ENCODE measurements at regions not wholly inside any gene's neighbourhood (a gene's known extent, or its start where the extent isn't known, plus 50 kb on each side); places are given as distances from the start of the nearest gene placed in this dataset.

DNA sequence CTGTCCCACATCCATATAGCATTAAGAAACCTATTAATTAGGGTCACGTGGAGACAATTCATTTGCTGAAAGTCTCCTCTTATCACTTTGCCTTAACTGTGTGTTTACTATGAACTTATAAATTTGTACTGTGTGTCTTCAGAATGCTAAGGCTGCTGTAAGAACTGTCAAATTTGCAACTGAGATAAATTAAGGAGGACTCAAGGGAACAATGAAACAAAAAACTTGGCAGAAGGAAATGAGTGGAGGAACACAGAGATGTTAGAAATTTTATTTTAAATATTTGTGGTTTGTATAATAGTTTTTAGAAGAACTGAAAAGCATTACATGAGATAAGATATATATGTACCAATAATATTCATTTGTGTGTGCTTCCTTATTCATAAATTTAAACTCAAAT is 1005.3 kb upstream of the SORCS1 start:
- H3K4me3 ChIP-seq (ENCODE audit: low read length), result no peak overlapping the region
- no peak overlapping the region for H2AFZ ChIP-seq (ENCODE audit: low read depth, low read length)
- H3K36me3 ChIP-seq (ENCODE audit: insufficient read depth, low read length), result no peaks in the 10 kb centered on the region
- H3K27me3 ChIP-seq (ENCODE audit: insufficient read depth, low read length), result no peaks in the 10 kb centered on the region
- H3K9me3 ChIP-seq (ENCODE audit: low read length), result no peaks in the 10 kb centered on the region
- no peaks in the 10 kb centered on the region for H3K4me1 ChIP-seq (ENCODE audit: insufficient read depth, low read length)

DNA sequence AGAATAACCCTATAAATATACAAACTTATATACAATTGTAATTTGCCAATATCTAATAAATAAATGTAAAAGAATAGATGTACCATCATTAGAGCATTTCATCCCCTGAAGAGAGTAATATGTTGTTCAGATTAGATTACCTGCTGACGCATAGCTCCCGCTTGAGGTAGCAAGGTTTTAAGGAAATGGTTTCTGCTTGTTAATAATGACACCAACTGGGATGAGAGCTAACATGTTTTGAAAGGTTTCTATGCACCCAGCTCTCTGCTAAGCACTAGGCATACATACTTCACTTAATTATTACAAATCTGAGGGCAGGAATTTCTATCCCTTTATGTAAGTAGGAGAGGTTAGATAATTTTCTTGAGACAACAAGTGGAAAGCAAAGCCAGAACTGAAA is 1003.3 kb upstream of the SORCS1 start:
- Histone ChIP-seq H3K36me3 (ENCODE audit: insufficient read depth, low read length) (no peaks in the 10 kb centered on the region), H3K4me3 (ENCODE audit: low read length) (no peak overlapping the region), H3K4me1 (ENCODE audit: insufficient read depth, low read length) (no peaks in the 10 kb centered on the region), H3K9me3 (ENCODE audit: low read length) (no peaks in the 10 kb centered on the region), H2AFZ (ENCODE audit: low read depth, low read length) (no peak overlapping the region), H3K27me3 (ENCODE audit: insufficient read depth, low read length) (no peaks in the 10 kb centered on the region)

DNA sequence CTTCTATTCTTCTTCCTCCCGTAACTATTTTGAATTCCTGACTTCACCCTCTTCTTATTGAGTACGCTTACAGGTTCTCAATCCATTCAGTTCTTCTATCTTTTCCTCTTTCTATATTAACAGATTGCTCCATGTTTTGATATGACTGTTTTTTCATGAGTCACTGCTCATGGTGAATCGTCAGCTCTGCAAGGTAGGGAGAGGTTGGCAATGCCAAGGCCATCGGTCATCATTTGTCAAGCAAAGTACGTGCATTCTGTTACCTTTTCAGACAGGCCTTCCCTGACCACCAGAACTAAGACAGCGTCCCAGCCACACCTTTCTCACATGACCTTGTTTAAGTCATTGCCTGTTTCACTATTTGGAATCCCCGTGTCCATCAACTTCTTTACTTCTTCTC is 1001.9 kb upstream of the SORCS1 start:
- no peak overlapping the region for H2AFZ ChIP-seq (ENCODE audit: low read depth, low read length)

DNA sequence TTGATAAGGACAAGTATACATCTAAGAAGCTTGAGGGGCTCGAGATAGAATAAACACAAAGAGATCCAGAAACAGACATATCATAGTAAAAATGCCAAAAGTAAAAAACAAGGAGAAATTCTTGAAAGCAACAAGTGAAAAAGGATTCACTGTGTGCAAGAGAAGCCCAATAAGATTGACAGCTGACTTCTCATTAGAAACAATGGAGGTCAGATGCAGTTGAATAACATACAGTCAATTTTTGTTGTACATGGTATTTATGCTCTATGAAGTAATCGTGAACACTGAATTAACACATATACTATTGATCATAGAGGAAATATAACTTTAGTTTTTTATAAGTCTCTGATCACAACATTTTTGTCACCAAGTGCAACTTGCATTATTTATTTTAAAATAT is 982.8 kb upstream of the SORCS1 start:
- no peaks in the 10 kb centered on the region for H3K36me3 ChIP-seq (ENCODE audit: insufficient read depth, low read length)
- H3K4me3 ChIP-seq (ENCODE audit: low read length), result no peak overlapping the region
- H2AFZ ChIP-seq (ENCODE audit: low read depth, low read length), result no peak overlapping the region
- H3K27me3 ChIP-seq (ENCODE audit: insufficient read depth, low read length), result no peaks in the 10 kb centered on the region
- no peaks in the 10 kb centered on the region for H3K4me1 ChIP-seq (ENCODE audit: insufficient read depth, low read length)
- H3K9me3 ChIP-seq (ENCODE audit: low read length), result no peaks in the 10 kb centered on the region

More for the DNA sequence above, 1001.9 kb upstream of the SORCS1 start:
- Histone ChIP-seq H3K4me3 (ENCODE audit: low read length) (no peak overlapping the region), H3K4me1 (ENCODE audit: insufficient read depth, low read length) (no peaks in the 10 kb centered on the region), H3K27me3 (ENCODE audit: insufficient read depth, low read length) (no peaks in the 10 kb centered on the region), H3K9me3 (ENCODE audit: low read length) (no peaks in the 10 kb centered on the region), H3K36me3 (ENCODE audit: insufficient read depth, low read length) (no peaks in the 10 kb centered on the region)

DNA sequence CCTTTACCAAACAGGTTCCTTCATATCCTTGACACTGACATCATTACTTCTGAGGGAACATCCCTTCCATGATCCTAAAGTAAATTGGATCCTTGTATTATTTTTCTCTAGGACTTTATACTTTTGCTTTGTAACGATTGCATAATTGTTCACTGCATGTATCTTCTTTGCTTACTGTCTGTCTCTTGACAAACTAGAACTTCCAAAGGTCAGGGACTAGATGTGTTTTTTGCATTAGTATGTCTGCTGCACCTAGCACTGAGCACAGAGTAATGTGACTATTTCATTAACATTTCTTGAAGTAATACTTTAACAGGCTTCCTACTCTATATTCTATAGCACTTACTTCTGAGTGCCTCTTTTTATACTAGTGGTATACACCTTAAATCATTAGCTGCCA is 976.6 kb upstream of the SORCS1 start:
- Histone ChIP-seq H3K27me3 (ENCODE audit: insufficient read depth, low read length) (no peaks in the 10 kb centered on the region), H3K4me3 (ENCODE audit: low read length) (no peak overlapping the region), H2AFZ (ENCODE audit: low read depth, low read length) (no peak overlapping the region), H3K4me1 (ENCODE audit: insufficient read depth, low read length) (no peaks in the 10 kb centered on the region), H3K36me3 (ENCODE audit: insufficient read depth, low read length) (no peaks in the 10 kb centered on the region), H3K9me3 (ENCODE audit: low read length) (no peaks in the 10 kb centered on the region)

DNA sequence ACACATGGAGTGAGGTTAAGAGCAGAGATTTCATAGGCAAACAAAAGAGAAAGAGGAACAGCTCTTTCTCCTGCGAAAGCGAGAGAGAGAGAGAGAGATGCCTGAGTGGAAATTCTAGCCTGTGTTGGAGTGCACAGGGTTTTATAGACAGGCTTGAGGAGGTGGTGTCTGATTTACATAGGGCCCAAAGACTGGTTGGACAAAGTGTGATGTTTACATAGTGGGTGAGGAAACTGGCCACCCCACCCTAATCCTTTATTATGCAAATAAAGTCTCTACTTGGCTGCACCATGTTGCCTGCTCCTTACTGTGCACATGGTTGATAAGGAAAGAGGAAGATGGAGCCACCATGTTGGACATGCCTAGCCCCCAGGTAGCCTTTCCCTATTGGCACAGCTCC is 967.8 kb upstream of the SORCS1 start:
- Histone ChIP-seq H3K4me1 (ENCODE audit: insufficient read depth, low read length) (no peaks in the 10 kb centered on the region), H3K36me3 (ENCODE audit: insufficient read depth, low read length) (no peaks in the 10 kb centered on the region), H3K27me3 (ENCODE audit: insufficient read depth, low read length) (no peaks in the 10 kb centered on the region), H3K4me3 (ENCODE audit: low read length) (no peak overlapping the region), H2AFZ (ENCODE audit: low read depth, low read length) (no peak overlapping the region), H3K9me3 (ENCODE audit: low read length) (no peaks in the 10 kb centered on the region)

DNA sequence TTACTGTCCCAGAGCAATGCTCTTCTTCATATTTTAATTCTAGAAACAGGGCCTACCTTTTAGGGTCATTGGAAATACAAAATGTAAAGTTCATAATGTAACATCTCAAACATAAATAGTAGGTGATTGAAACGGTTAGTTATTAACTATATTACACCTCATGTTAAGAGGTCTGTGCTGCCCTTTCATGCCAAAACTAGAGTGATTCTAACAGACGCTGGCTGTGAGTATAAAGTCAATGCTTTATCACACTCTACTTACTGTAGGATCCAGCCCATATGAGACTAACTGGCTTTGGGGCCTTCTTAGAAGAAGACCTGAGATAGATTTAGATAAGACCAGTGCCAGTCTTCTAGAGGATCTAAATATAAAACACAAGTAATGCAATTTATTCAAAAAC is 966.1 kb upstream of the SORCS1 start:
- Histone ChIP-seq H3K27me3 (ENCODE audit: insufficient read depth, low read length) (no peaks in the 10 kb centered on the region), H3K9me3 (ENCODE audit: low read length) (no peaks in the 10 kb centered on the region), H3K36me3 (ENCODE audit: insufficient read depth, low read length) (no peaks in the 10 kb centered on the region), H3K4me3 (ENCODE audit: low read length) (no peak overlapping the region), H3K4me1 (ENCODE audit: insufficient read depth, low read length) (no peaks in the 10 kb centered on the region), H2AFZ (ENCODE audit: low read depth, low read length) (no peak overlapping the region)

DNA sequence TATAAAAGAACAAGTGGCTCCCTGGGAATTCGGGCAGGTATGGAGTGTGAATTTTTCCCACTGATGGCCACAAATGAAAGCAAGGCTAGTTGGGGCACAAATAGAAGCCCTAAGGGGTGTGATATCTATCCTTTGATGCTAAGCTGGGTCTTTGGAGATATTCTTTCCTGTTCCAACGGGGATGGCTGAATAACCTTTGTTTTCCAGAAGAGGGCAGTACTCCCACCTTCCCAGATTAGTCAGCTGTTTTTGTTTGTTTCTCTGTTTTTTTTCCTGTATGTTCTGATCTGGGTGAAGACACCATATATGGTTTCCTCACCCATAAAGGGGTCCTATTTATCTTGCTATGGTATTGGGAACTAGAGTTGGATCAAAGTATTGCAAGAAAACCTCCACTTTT is 947.7 kb upstream of the SORCS1 start:
- no peaks in the 10 kb centered on the region for H3K36me3 ChIP-seq (ENCODE audit: insufficient read depth, low read length)
- no peak overlapping the region for H2AFZ ChIP-seq (ENCODE audit: low read depth, low read length)
- H3K4me3 ChIP-seq (ENCODE audit: low read length), result no peak overlapping the region
- H3K27me3 ChIP-seq (ENCODE audit: insufficient read depth, low read length), result no peaks in the 10 kb centered on the region
- H3K9me3 ChIP-seq (ENCODE audit: low read length), result no peaks in the 10 kb centered on the region
- H3K4me1 ChIP-seq (ENCODE audit: insufficient read depth, low read length), result no peaks in the 10 kb centered on the region

DNA sequence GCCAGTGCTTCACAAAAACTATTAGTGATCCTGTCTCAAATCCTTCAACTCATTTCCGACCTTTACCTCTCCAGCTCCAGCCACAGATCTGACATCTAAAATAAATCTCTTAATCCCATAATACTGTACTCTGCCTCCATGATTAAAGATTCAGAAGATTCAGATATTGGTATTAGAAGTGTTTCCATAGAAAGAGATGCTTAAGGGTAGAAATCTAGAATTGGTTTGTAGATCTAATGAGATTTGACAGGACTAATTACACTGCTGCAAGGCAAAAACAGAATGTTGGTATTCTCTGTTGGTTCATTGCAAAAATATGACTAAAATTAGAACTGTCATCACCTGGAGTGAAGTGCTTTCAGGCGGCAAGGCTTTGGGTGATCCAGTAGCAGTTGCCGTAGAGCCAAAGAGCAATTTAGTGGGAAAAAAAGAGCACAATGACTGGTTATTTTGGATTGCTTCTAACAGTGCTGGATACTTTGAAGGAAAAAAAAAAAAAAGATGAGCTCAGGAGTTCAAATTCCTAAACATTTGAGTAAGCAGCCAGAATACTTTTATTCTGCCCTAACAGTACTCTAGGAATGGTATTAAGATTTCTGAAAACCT is 940.1 kb upstream of the SORCS1 start:
- Histone ChIP-seq H2AFZ (ENCODE audit: low read depth, low read length) (no peak overlapping the region), H3K4me3 (ENCODE audit: low read length) (no peak overlapping the region), H3K36me3 (ENCODE audit: insufficient read depth, low read length) (no peaks in the 10 kb centered on the region), H3K4me1 (ENCODE audit: insufficient read depth, low read length) (no peaks in the 10 kb centered on the region), H3K9me3 (ENCODE audit: low read length) (no peaks in the 10 kb centered on the region), H3K27me3 (ENCODE audit: insufficient read depth, low read length) (no peaks in the 10 kb centered on the region)

DNA sequence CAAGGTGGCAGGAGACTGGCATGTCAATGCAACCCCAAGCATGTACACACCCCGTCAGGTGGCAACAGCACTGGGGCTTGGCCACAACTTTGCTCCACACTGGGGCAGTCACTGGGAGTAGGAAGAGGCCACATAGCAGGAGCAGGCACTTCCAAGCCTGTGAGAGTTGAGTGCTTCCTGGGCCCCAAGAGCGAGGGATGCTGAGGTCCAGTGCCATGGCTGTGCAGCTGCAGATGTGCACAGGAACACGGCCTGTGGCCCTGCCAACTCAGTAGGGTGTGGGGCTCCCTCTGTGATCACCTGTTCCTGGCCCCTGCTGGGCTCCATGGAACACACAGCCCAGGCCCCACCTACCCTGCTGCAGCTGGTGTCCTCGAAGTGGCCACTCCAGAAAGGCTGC is 932.8 kb upstream of the SORCS1 start:
- no peaks in the 10 kb centered on the region for H3K4me1 ChIP-seq (ENCODE audit: insufficient read depth, low read length)
- H3K9me3 ChIP-seq (ENCODE audit: low read length), result no peaks in the 10 kb centered on the region
- H3K27me3 ChIP-seq (ENCODE audit: insufficient read depth, low read length), result no peaks in the 10 kb centered on the region
- no peaks in the 10 kb centered on the region for H3K36me3 ChIP-seq (ENCODE audit: insufficient read depth, low read length)
- H2AFZ ChIP-seq (ENCODE audit: low read depth, low read length), result no peak overlapping the region
- H3K4me3 ChIP-seq (ENCODE audit: low read length), result no peak overlapping the region

DNA sequence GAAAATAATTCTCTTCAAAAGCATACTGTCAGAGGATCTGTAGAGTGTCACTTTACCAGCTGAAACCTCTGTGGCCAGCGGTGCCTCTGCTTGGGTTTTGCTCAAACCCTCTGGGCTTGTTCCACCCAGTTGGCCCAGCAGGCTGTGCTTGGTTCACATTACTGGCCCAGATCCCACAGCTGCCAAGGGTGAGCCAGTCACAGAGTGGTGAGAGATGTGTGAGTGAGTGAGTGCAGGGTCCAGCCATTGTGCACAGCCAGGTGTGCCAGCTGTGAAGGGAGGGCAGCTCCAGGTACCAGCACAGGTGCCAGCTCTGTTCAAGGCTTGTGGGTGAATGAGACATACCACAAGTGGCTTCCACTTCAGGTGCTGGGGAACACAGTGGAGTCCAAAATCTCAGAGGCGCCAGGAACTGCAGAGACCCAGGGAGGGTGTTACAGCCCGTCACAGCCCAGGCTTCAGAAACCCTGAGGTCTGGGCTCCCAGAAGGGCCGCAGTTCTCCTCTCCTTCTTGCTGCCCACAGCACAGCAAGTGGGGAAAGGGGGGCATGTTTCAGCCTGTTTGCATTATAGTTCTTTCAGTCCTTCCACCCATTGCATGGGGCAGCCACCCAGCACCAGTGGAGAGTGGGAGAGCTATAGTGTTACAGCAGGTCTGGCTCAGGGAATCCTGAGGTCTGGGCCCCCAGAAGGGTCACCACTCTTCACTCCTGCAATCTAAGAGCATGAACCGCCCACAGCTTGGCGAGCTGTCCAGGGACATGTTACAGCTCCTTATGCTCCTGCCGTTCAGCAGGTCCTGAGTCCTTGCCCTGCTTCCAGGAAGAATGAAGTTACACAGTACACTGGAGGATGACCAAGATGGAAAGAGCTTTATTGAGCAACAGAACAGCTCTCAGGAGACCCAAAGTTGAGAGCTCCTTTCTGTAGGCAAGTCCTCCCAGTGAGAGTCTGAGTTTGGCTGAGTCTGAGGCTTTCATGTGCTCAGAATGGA is 931.7 kb upstream of the SORCS1 start:
- Histone ChIP-seq H3K27me3 (ENCODE audit: insufficient read depth, low read length) (no peaks in the 10 kb centered on the region), H3K4me3 (ENCODE audit: low read length) (no peak overlapping the region), H3K4me1 (ENCODE audit: insufficient read depth, low read length) (no peaks in the 10 kb centered on the region), H2AFZ (ENCODE audit: low read depth, low read length) (no peak overlapping the region), H3K9me3 (ENCODE audit: low read length) (no peaks in the 10 kb centered on the region), H3K36me3 (ENCODE audit: insufficient read depth, low read length) (no peaks in the 10 kb centered on the region)

DNA sequence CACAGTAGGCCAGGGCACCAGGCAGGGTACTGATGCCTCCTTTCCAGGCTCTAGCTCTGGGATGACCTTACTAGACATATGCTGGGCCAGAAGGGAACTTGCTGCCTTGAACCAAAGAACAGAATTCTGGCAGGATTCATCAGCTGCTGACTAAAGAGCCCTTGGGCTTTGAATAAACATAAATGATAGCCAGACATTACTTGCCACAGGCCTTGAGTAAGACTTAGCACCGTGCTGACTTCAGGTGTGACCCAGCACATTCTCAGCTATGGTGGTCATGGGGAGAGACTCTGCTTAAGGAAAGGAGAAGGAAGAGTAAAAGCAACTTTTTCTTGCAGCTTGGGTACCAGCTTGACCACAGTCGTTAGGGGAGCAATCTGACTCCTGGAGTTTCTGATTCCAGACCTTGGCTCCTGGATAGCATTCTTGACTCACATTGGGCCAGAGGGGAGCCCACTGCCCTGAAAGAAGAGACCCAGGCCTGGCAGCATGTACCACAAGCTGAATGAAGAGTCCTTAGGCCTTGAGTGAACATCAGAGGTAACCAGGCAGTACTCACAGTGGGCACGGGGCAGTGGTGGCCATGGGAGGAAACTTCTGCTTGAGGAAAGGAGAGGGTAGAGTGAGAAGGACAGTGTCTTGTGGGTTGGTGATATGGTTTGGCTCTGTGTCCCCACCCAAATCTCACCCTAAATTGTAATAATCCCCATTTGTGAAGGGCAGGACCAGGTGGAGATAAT is 926.1 kb upstream of the SORCS1 start:
- H3K4me3 ChIP-seq (ENCODE audit: low read length), result no peak overlapping the region
- H3K36me3 ChIP-seq (ENCODE audit: insufficient read depth, low read length), result no peaks in the 10 kb centered on the region
- H2AFZ ChIP-seq (ENCODE audit: low read depth, low read length), result no peak overlapping the region
- H3K4me1 ChIP-seq (ENCODE audit: insufficient read depth, low read length), result no peaks in the 10 kb centered on the region
- H3K9me3 ChIP-seq (ENCODE audit: low read length), result no peaks in the 10 kb centered on the region
- H3K27me3 ChIP-seq (ENCODE audit: insufficient read depth, low read length), result no peaks in the 10 kb centered on the region

DNA sequence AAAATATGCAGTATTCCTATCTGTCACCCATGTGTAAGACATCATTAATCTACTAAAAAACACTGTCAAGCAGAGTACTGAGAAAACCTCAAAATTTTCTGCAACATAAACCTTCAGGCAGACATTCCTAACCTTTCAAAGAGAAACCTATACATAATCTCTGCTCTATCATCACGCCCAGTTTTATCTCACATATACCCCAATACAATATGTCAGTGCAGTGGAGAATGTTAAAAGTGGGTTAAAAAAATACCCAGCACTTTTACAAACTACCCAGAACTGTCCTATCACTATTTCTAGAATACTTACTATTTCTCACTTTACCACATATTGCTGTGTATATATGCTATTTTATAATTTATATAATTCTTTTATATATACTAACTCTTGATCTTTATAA is 922.0 kb upstream of the SORCS1 start:
- Histone ChIP-seq H3K4me1 (ENCODE audit: insufficient read depth, low read length) (no peaks in the 10 kb centered on the region), H3K36me3 (ENCODE audit: insufficient read depth, low read length) (no peaks in the 10 kb centered on the region), H3K9me3 (ENCODE audit: low read length) (no peaks in the 10 kb centered on the region), H3K4me3 (ENCODE audit: low read length) (no peak overlapping the region), H2AFZ (ENCODE audit: low read depth, low read length) (no peak overlapping the region), H3K27me3 (ENCODE audit: insufficient read depth, low read length) (no peaks in the 10 kb centered on the region)
